ENCODE measurements at regions not wholly inside any gene's neighbourhood (a gene's known extent, or its start where the extent isn't known, plus 50 kb on each side); places are given as distances from the start of the nearest gene placed in this dataset.

DNA sequence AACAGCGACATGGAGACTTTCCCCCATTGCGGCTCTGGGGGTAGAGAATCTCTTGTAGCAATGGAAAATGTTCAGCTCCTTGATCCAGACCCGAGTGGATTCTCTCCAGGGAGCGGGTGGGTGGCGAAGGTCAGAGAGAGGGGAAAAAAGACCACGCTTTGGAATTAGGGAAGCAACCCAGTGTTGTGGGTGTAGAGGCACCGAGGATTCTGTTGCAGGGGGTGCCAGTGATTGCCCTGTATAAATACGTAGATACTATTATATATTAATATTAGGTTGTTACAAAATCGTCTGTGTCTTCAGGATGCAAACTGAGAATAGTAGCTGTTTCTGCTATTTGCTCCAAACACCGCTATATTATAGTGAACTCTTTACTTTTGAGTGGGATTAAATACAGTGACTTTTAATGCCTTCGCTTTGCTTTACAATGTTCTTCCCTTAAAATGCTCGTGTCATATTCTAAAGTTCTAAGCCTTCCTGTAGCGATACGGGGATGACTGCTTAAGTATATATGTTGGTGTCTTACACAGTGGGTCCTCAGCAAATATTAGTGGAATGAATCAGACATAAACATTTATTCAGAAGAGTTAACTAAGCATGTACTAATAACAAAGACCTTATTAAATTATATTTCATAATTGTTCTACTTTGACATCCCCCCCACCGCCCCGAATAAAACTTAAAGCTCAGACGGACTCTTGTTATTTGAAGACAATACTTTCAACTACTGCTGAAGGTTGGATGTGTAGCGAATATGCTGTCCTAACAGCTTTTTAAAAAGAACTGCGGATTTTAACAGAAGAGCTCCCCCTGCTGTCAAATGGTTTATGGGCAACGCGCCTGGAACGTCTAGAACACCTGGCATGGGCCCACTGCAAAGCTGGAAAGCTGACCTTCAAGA lies 136.4 kb upstream of the KRAS start (continued):
- no peak for TF ChIP-seq ZNF211 (tag by site-specific recombination; IDR thresholded peaks at IDR 0.05; ENCODE audit: low read depth)
- TF ChIP-seq MEIS1 (CRISPR knock-in tag; IDR thresholded peaks at IDR 0.05; ENCODE audit: borderline replicate concordance) = no peak
- no peak for TF ChIP-seq ZNF214 (tag by site-specific recombination; IDR thresholded peaks at IDR 0.05; ENCODE audit: borderline replicate concordance)
- no peak for TF ChIP-seq ZNF155 (tag by site-specific recombination; IDR thresholded peaks at IDR 0.05)
- no peak for TF ChIP-seq ZNF146 (tag by site-specific recombination; IDR thresholded peaks at IDR 0.05)
- TF ChIP-seq, protein P1, sequence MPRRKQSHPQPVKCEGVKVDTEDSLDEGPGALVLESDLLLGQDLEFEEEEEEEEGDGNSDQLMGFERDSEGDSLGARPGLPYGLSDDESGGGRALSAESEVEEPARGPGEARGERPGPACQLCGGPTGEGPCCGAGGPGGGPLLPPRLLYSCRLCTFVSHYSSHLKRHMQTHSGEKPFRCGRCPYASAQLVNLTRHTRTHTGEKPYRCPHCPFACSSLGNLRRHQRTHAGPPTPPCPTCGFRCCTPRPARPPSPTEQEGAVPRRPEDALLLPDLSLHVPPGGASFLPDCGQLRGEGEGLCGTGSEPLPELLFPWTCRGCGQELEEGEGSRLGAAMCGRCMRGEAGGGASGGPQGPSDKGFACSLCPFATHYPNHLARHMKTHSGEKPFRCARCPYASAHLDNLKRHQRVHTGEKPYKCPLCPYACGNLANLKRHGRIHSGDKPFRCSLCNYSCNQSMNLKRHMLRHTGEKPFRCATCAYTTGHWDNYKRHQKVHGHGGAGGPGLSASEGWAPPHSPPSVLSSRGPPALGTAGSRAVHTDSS (tag by site-specific recombination; IDR thresholded peaks at IDR 0.05) = no peak
- no peak for TF ChIP-seq ZNF223 (tag by site-specific recombination; IDR thresholded peaks at IDR 0.05)
- peak; percentile 10; the same call in 1 of the 2 replicates for TF ChIP-seq ZNF341 (tag by site-specific recombination; IDR thresholded peaks at IDR 0.05; ENCODE audit: low read depth)
- no peak for TF ChIP-seq ZNF510 (tag by site-specific recombination; IDR thresholded peaks at IDR 0.05; ENCODE audit: insufficient replicate concordance)
- no peak for TF ChIP-seq ZNF48 (tag by site-specific recombination; IDR thresholded peaks at IDR 0.05)
- TF ChIP-seq ZNF555 (tag by site-specific recombination; conservative IDR thresholded peaks at IDR 0.05) = no peak
- TF ChIP-seq ZBTB48 (tag by site-specific recombination; IDR thresholded peaks at IDR 0.05) = no peak
- TF ChIP-seq ZFP69B (tag by site-specific recombination; IDR thresholded peaks at IDR 0.05) = peak; percentile 92
- TF ChIP-seq ZNF626 (tag by site-specific recombination; IDR thresholded peaks at IDR 0.05) = no peak
- peak; percentile 45; the same call in 1 of the 2 replicates for TF ChIP-seq ZSCAN30 (tag by site-specific recombination; IDR thresholded peaks at IDR 0.05)
- TF ChIP-seq ZNF561 (tag by site-specific recombination; IDR thresholded peaks at IDR 0.05; ENCODE audit: borderline replicate concordance) = no peak
- no peak for TF ChIP-seq OVOL3 (tag by site-specific recombination; IDR thresholded peaks at IDR 0.05)
- TF ChIP-seq KLF7 (tag by site-specific recombination; IDR thresholded peaks at IDR 0.05; ENCODE audit: borderline replicate concordance) = no peak
- TF ChIP-seq, protein P2, sequence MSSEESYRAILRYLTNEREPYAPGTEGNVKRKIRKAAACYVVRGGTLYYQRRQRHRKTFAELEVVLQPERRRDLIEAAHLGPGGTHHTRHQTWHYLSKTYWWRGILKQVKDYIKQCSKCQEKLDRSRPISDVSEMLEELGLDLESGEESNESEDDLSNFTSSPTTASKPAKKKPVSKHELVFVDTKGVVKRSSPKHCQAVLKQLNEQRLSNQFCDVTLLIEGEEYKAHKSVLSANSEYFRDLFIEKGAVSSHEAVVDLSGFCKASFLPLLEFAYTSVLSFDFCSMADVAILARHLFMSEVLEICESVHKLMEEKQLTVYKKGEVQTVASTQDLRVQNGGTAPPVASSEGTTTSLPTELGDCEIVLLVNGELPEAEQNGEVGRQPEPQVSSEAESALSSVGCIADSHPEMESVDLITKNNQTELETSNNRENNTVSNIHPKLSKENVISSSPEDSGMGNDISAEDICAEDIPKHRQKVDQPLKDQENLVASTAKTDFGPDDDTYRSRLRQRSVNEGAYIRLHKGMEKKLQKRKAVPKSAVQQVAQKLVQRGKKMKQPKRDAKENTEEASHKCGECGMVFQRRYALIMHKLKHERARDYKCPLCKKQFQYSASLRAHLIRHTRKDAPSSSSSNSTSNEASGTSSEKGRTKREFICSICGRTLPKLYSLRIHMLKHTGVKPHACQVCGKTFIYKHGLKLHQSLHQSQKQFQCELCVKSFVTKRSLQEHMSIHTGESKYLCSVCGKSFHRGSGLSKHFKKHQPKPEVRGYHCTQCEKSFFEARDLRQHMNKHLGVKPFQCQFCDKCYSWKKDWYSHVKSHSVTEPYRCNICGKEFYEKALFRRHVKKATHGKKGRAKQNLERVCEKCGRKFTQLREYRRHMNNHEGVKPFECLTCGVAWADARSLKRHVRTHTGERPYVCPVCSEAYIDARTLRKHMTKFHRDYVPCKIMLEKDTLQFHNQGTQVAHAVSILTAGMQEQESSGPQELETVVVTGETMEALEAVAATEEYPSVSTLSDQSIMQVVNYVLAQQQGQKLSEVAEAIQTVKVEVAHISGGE (tag by site-specific recombination; conservative IDR thresholded peaks at IDR 0.05; ENCODE audit: low read depth) = no peak
- TF ChIP-seq ZNF423 (tag by site-specific recombination; IDR thresholded peaks at IDR 0.05) = no peak
- TF ChIP-seq, protein P3, sequence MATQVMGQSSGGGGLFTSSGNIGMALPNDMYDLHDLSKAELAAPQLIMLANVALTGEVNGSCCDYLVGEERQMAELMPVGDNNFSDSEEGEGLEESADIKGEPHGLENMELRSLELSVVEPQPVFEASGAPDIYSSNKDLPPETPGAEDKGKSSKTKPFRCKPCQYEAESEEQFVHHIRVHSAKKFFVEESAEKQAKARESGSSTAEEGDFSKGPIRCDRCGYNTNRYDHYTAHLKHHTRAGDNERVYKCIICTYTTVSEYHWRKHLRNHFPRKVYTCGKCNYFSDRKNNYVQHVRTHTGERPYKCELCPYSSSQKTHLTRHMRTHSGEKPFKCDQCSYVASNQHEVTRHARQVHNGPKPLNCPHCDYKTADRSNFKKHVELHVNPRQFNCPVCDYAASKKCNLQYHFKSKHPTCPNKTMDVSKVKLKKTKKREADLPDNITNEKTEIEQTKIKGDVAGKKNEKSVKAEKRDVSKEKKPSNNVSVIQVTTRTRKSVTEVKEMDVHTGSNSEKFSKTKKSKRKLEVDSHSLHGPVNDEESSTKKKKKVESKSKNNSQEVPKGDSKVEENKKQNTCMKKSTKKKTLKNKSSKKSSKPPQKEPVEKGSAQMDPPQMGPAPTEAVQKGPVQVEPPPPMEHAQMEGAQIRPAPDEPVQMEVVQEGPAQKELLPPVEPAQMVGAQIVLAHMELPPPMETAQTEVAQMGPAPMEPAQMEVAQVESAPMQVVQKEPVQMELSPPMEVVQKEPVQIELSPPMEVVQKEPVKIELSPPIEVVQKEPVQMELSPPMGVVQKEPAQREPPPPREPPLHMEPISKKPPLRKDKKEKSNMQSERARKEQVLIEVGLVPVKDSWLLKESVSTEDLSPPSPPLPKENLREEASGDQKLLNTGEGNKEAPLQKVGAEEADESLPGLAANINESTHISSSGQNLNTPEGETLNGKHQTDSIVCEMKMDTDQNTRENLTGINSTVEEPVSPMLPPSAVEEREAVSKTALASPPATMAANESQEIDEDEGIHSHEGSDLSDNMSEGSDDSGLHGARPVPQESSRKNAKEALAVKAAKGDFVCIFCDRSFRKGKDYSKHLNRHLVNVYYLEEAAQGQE (tag by site-specific recombination; IDR thresholded peaks at IDR 0.05) = no peak
- TF ChIP-seq ZNF175 (tag by site-specific recombination; IDR thresholded peaks at IDR 0.05) = no peak
- no peak; the same call in 1 of the 2 replicates for TF ChIP-seq EGR2 (tag by site-specific recombination; IDR thresholded peaks at IDR 0.05; ENCODE audit: low read depth)
- no peak for TF ChIP-seq ZNF350 (tag by site-specific recombination; IDR thresholded peaks at IDR 0.05)
- TF ChIP-seq TRIM28 (IDR thresholded peaks at IDR 0.05; ENCODE audit: borderline replicate concordance, low read length) = peak; percentile 65; the same call in 1 of the 2 replicates
- TF ChIP-seq, protein P4, sequence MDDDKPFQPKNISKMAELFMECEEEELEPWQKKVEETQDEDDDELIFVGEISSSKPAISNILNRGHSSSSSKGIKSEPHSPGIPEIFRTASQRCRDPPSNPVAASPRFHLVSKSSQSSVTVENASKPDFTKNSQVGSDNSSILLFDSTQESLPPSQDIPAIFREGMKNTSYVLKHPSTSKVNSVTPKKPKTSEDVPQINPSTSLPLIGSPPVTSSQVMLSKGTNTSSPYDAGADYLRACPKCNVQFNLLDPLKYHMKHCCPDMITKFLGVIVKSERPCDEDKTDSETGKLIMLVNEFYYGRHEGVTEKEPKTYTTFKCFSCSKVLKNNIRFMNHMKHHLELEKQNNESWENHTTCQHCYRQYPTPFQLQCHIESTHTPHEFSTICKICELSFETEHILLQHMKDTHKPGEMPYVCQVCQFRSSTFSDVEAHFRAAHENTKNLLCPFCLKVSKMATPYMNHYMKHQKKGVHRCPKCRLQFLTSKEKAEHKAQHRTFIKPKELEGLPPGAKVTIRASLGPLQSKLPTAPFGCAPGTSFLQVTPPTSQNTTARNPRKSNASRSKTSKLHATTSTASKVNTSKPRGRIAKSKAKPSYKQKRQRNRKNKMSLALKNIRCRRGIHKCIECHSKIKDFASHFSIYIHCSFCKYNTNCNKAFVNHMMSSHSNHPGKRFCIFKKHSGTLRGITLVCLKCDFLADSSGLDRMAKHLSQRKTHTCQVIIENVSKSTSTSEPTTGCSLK (tag by site-specific recombination; IDR thresholded peaks at IDR 0.05) = no peak
- 0 out of 2 replicates have a peak, but pooled peaks have one; percentile 27 for TF ChIP-seq ZNF664 (tag by site-specific recombination; IDR thresholded peaks at IDR 0.05)
- peak; percentile 72 for TF ChIP-seq ZNF660 (tag by site-specific recombination; IDR thresholded peaks at IDR 0.05)
- TF ChIP-seq ZNF558 (tag by site-specific recombination; IDR thresholded peaks at IDR 0.05) = no peak
